Upper lobe of right lung (tissue), 1 donor: ENCODE measurements at regions not wholly inside any gene's neighbourhood (a gene's known extent, or its start where the extent isn't known, plus 50 kb on each side); places are given as distances from the start of the nearest gene placed in this dataset.

Experiments used
- ATAC-seq: fragments of 200-7000 bp; cut with Tn5 transposase; one replicate; pipeline ENCODE4 v1.9.1; 2020; ENCODE audit warnings: mild to moderate bottlenecking, moderate library complexity
- DNase-seq: peaks from one replicate; pipeline ENCODE4 v3.0.0-alpha.2; 2020
- H3K27ac ChIP-seq: fragments of 200-600 bp; one replicate; pipeline ENCODE4 v1.8.0; 2022
- H3K27me3 ChIP-seq: fragments of 200-600 bp; one replicate; pipeline ENCODE4 v1.8.0; 2022; ENCODE audit warnings: mild to moderate bottlenecking
- H3K36me3 ChIP-seq: fragments of 200-600 bp; one replicate; pipeline ENCODE4 v1.8.0; 2022
- H3K4me1 ChIP-seq: fragments of 200-600 bp; one replicate; pipeline ENCODE4 v1.8.0; 2022
- H3K4me3 ChIP-seq: fragments of 200-600 bp; one replicate; pipeline ENCODE4 v1.8.0; 2022; ENCODE audit warnings: mild to moderate bottlenecking
- H3K9me3 ChIP-seq: fragments of 200-600 bp; one replicate; pipeline ENCODE4 v1.8.0; 2022
- CTCF ChIP-seq: fragments of 200-600 bp; IDR thresholded peaks from one replicate; pipeline ENCODE4 v1.8.0; 2022; ENCODE audit warnings: antibody characterized with exemption
- intact Hi-C: fragments of 100-400 bp; cut with DNase I; formaldehyde crosslinking; loops from one replicate; pipeline ENCODE4 v1.11.0; 2022
- donor health status: DM: no; HTN: yes; CAD: no; lungs with severe emphysema.

GRCh38 chr3:177676148-177676547, 478.9 kb upstream of the TBL1XR1 start:
- Histone ChIP-seq H3K27me3 (no peaks in the 10 kb centered on the region), H3K9me3 (no peaks in the 10 kb centered on the region), H3K4me1 (peaks cover 28% of the 10 kb centered on the region), H3K27ac (peak overlapping the region; percentile 68), H3K36me3 (no peaks in the 10 kb centered on the region), H3K4me3 (no peak overlapping the region)
- no peak for TF ChIP-seq CTCF
- DNase-seq (no peak), ATAC-seq (no peak)
- intact Hi-C loops, result no loop called here

GRCh38 chr3:177676947-177677587, 479.8 kb upstream of the TBL1XR1 start:
- Histone ChIP-seq H3K4me3 (no peak overlapping the region), H3K36me3 (no peaks in the 10 kb centered on the region), H3K4me1 (peaks cover 28% of the 10 kb centered on the region), H3K9me3 (no peaks in the 10 kb centered on the region), H3K27me3 (no peaks in the 10 kb centered on the region), H3K27ac (peak overlapping the region; percentile 68)
- ATAC-seq (peak; percentile 86), DNase-seq (no peak)
- intact Hi-C loops, result no loop called here
- no peak for TF ChIP-seq CTCF

GRCh38 chr3:177679568-177680471, 482.5 kb upstream of the TBL1XR1 start:
- Histone ChIP-seq H3K4me1 (peaks cover 17% of the 10 kb centered on the region), H3K27me3 (no peaks in the 10 kb centered on the region), H3K36me3 (no peaks in the 10 kb centered on the region), H3K4me3 (no peak overlapping the region), H3K9me3 (no peaks in the 10 kb centered on the region), H3K27ac (no peak overlapping the region)
- DNase-seq, result no peak
- TF ChIP-seq CTCF, result no peak
- intact Hi-C loops, result no loop called here
- no peak for ATAC-seq

- Histone ChIP-seq H3K4me3 (no peak overlapping the region), H3K36me3 (no peaks in the 10 kb centered on the region), H3K27ac (no peak overlapping the region), H3K27me3 (no peaks in the 10 kb centered on the region), H3K4me1 (peaks cover 17% of the 10 kb centered on the region), H3K9me3 (no peaks in the 10 kb centered on the region)
- TF ChIP-seq CTCF, result no peak
- ATAC-seq (no peak), DNase-seq (no peak)
- intact Hi-C loops, result no loop called here
Measured at GRCh38 chr3:177680472-177680821, 483.2 kb upstream of the TBL1XR1 start.

- Histone ChIP-seq H3K27me3 (no peaks in the 10 kb centered on the region), H3K27ac (no peak overlapping the region), H3K4me3 (no peak overlapping the region), H3K9me3 (no peaks in the 10 kb centered on the region), H3K4me1 (peaks cover 17% of the 10 kb centered on the region), H3K36me3 (no peaks in the 10 kb centered on the region)
- TF ChIP-seq CTCF, result no peak
- intact Hi-C loops, result no loop called here
- no peak for DNase-seq
- no peak for ATAC-seq
Measured at GRCh38 chr3:177681156-177681555, 483.9 kb upstream of the TBL1XR1 start.
